Mesenchymal stem cell (in vitro differentiated cells and primary cell): ENCODE measurements at regions not wholly inside any gene's neighbourhood (a gene's known extent, or its start where the extent isn't known, plus 50 kb on each side); places are given as distances from the start of the nearest gene placed in this dataset.

ENCODE experiments used
- DNase-seq: peaks from one replicate; pipeline ENCODE4 v3.0.0-alpha.2; 2013
- H2AFZ ChIP-seq: one replicate; pipeline ENCODE4 v1.6.1; 2013; ENCODE audit warnings: low read depth, mild to moderate bottlenecking, control low read depth, inconsistent platforms, low read length, moderate library complexity
- H2AK5ac ChIP-seq: 2 replicates; pipeline ENCODE4 v1.6.1; 2013; ENCODE audit warnings: low read length, moderate library complexity, mild to moderate bottlenecking, inconsistent platforms; ENCODE audit not compliant: severe bottlenecking
- H2BK120ac ChIP-seq: one replicate; pipeline ENCODE4 v1.6.1; 2013; ENCODE audit warnings: low read depth, mild to moderate bottlenecking, inconsistent platforms, low read length, moderate library complexity
- H2BK12ac ChIP-seq, 2 experiments: one replicate each; pipeline ENCODE4 v1.6.1; 2013; ENCODE audit warnings: inconsistent platforms in 2 of 2, low read length in 2 of 2, mild to moderate bottlenecking in 2 of 2, moderate library complexity in 2 of 2, control low read depth in 1 of 2
- H2BK15ac ChIP-seq: one replicate; pipeline ENCODE4 v1.6.1; 2013; ENCODE audit warnings: mild to moderate bottlenecking, low read depth, inconsistent platforms; ENCODE audit not compliant: poor library complexity, severe bottlenecking
- H2BK5ac ChIP-seq: 2 replicates; pipeline ENCODE4 v1.6.1; 2013; ENCODE audit warnings: low read depth, mild to moderate bottlenecking, low read length, control low read depth, inconsistent platforms; ENCODE audit not compliant: poor library complexity, severe bottlenecking
- H3K14ac ChIP-seq, 2 experiments: one replicate each; pipeline ENCODE4 v1.6.1; 2013; ENCODE audit warnings: inconsistent platforms in 2 of 2, low read length in 2 of 2, control low read depth in 1 of 2, mild to moderate bottlenecking in 1 of 2, moderate library complexity in 1 of 2
- H3K18ac ChIP-seq, 2 experiments: one replicate each; pipeline ENCODE4 v1.6.1; 2013; ENCODE audit warnings: inconsistent platforms in 2 of 2, low read length in 2 of 2, control low read depth in 1 of 2, low read depth in 1 of 2, mild to moderate bottlenecking in 1 of 2
- H3K23ac ChIP-seq, 2 experiments: one replicate each; pipeline ENCODE4 v1.6.1; 2013; ENCODE audit warnings: inconsistent platforms in 2 of 2, low read length in 2 of 2, mild to moderate bottlenecking in 2 of 2, moderate library complexity in 2 of 2, control low read depth in 1 of 2
- H3K27ac ChIP-seq: 2 replicates; pipeline ENCODE4 v1.5.1; 2013; ENCODE audit warnings: mild to moderate bottlenecking, moderate library complexity, low read length, control low read depth, inconsistent platforms; ENCODE audit not compliant: poor library complexity, severe bottlenecking
- H3K27me3 ChIP-seq, 2 experiments: 2 replicates each; pipeline versions ENCODE4 v1.6.1 to v1.7.0; 2013; ENCODE audit warnings: low read length in 2 of 2, mild to moderate bottlenecking in 2 of 2, moderate library complexity in 2 of 2, control low read depth in 1 of 2, inconsistent platforms in 1 of 2; ENCODE audit not compliant: control insufficient read depth in 1 of 2, insufficient read depth in 1 of 2
- H3K36me3 ChIP-seq, 2 experiments: 2 replicates each; pipeline versions ENCODE4 v1.6.1 to v1.7.0; 2013; ENCODE audit warnings: low read length in 2 of 2, control low read depth in 1 of 2, inconsistent platforms in 1 of 2, low read depth in 1 of 2, mild to moderate bottlenecking in 1 of 2; ENCODE audit not compliant: insufficient read depth in 2 of 2, control insufficient read depth in 1 of 2
- H3K4ac ChIP-seq, 2 experiments: one replicate each; pipeline ENCODE4 v1.6.1; 2013; ENCODE audit warnings: inconsistent platforms in 2 of 2, low read length in 2 of 2, mild to moderate bottlenecking in 2 of 2, moderate library complexity in 2 of 2, control low read depth in 1 of 2, low read depth in 1 of 2
- H3K4me1 ChIP-seq: 2 replicates; pipeline ENCODE4 v1.6.1; 2013; ENCODE audit warnings: low read depth, low read length, control low read depth; ENCODE audit not compliant: control insufficient read depth, insufficient read depth
- H3K4me2 ChIP-seq: 2 replicates; pipeline ENCODE4 v1.6.1; 2013; ENCODE audit warnings: low read length, mild to moderate bottlenecking, inconsistent platforms; ENCODE audit not compliant: poor library complexity, severe bottlenecking
- H3K4me3 ChIP-seq, 2 experiments: 2 replicates each; pipeline versions ENCODE4 v1.5.1 to v1.7.0; 2013; ENCODE audit warnings: low read length in 2 of 2, mild to moderate bottlenecking in 2 of 2, control low read depth in 1 of 2, low read depth in 1 of 2; ENCODE audit not compliant: insufficient read depth in 1 of 2
- H3K79me1 ChIP-seq: replicated peaks from 2 replicates; pipeline ENCODE4 v1.6.1; 2013; ENCODE audit warnings: mild to moderate bottlenecking, control low read depth, low read length, inconsistent platforms; ENCODE audit not compliant: poor library complexity, severe bottlenecking
- H3K9ac ChIP-seq: 2 replicates; pipeline ENCODE4 v1.7.0; 2013; ENCODE audit warnings: mild to moderate bottlenecking, low read length, moderate library complexity
- H3K9me3 ChIP-seq: 2 replicates; pipeline ENCODE4 v1.7.0; 2013; ENCODE audit warnings: mild to moderate bottlenecking, low read length; ENCODE audit not compliant: control insufficient read depth
- H4K8ac ChIP-seq: one replicate; pipeline ENCODE4 v1.6.1; 2013; ENCODE audit warnings: inconsistent platforms, mild to moderate bottlenecking, low read length, moderate library complexity
- H4K91ac ChIP-seq: one replicate; pipeline ENCODE4 v1.6.1; 2013; ENCODE audit warnings: mild to moderate bottlenecking, low read length, inconsistent platforms
- WGBS: methylation state at CpG from one replicate; pipeline ENCODE4 v1.1.7; 2013; ENCODE audit warnings: mixed read lengths; 5-methylcytosine and 5-hydroxymethylcytosine counted together

DNA sequence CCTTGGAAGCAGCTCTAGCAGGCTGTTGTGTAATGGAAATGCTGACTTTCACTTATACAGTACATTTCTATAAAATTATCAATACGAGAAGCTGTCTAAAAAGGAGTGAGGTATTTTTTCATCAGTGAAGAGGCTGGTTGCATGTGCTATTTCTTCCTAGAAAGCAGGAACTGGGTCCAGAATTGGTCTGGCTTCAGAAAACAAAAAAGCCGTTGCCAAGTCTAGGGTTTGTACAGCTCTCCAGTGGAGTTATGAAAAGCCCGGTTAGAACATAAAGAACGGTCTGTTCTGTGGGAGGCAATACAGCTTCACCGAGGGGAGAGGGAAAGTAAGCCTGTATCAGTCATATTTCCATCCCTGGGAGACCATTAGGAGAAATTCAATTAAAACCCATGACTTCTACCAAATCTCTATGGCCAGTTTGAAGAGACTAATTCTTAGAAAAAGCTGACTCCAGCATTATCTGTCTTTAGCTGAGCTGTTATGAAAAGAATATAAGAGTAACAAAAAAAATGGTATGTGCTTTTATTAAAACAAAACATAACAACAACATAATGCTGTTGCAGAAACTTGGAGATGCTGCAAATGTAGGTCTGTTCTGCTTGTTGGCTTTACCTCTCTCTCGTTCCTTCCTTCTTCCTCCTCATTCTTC is 217.0 kb downstream of the CMPK2 start:
- H3K27me3 ChIP-seq: no peaks in the 10 kb centered on the region
- no peak overlapping the region for H4K8ac ChIP-seq
- no peak overlapping the region for H3K18ac ChIP-seq
- H3K4me2 ChIP-seq: no peak overlapping the region
- H2AK5ac ChIP-seq: no peak overlapping the region
- H2BK15ac ChIP-seq: no peak overlapping the region
- H2BK5ac ChIP-seq: no peak overlapping the region
- no peak overlapping the region for H3K4me3 ChIP-seq
- H3K4me1 ChIP-seq: no peaks in the 10 kb centered on the region
- H4K91ac ChIP-seq: no peak overlapping the region
- 96% methylated on average over 5 of the region's 6 CpGs for WGBS
- H2AFZ ChIP-seq: no peak overlapping the region
- H3K4ac ChIP-seq: no peak overlapping the region
- H3K14ac ChIP-seq: no peak overlapping the region
- H3K9ac ChIP-seq: no peak overlapping the region
- no peak overlapping the region for H3K27ac ChIP-seq
- H3K36me3 ChIP-seq: no peaks in the 10 kb centered on the region
- no peaks in the 10 kb centered on the region for H3K9me3 ChIP-seq
- no peak overlapping the region for H2BK12ac ChIP-seq
- DNase-seq: no peak
- H2BK120ac ChIP-seq: no peak overlapping the region
- H3K23ac ChIP-seq: no peak overlapping the region
- no peaks in the 10 kb centered on the region for H3K79me1 ChIP-seq

DNA sequence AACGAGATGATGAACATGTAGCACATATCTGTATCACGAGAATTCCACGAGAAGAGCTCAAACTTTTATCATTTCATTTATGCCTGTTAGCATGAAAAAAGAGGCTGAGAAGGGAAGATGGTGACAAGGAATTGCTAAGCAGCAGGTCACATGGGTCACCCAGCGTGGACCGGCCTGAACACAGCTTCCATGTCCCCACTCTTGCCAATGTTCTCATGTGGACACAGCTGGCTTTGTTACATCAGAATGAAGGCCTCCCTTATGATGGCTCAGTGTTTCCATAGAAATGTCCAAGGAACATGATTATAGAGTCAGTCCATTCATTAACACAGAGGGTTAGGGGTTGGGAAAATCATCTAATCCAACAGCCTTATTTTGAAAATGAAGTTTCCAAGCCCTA is 215.4 kb downstream of the CMPK2 start:
- H3K4me2 ChIP-seq: no peak overlapping the region
- H2AFZ ChIP-seq: no peak overlapping the region
- no peak overlapping the region for H4K8ac ChIP-seq
- no peak overlapping the region for H3K4me3 ChIP-seq
- no peaks in the 10 kb centered on the region for H3K4me1 ChIP-seq
- no peak overlapping the region for H3K14ac ChIP-seq
- no peak overlapping the region for H2BK5ac ChIP-seq
- H3K23ac ChIP-seq: no peak overlapping the region
- no peaks in the 10 kb centered on the region for H3K79me1 ChIP-seq
- WGBS: 83% methylated on average over 5 of the region's 5 CpGs
- H4K91ac ChIP-seq: no peak overlapping the region
- H3K18ac ChIP-seq: no peak overlapping the region
- H2BK120ac ChIP-seq: no peak overlapping the region
- H2BK12ac ChIP-seq: no peak overlapping the region
- no peaks in the 10 kb centered on the region for H3K27me3 ChIP-seq
- no peak overlapping the region for H2AK5ac ChIP-seq
- no peaks in the 10 kb centered on the region for H3K36me3 ChIP-seq
- H3K9me3 ChIP-seq: no peaks in the 10 kb centered on the region
- no peak overlapping the region for H3K4ac ChIP-seq
- H3K27ac ChIP-seq: no peak overlapping the region
- no peak overlapping the region for H3K9ac ChIP-seq
- H2BK15ac ChIP-seq: no peak overlapping the region
- no peak for DNase-seq

GRCh38 chr2:6652251-6652650 is 213.5 kb downstream of the CMPK2 start:
- Histone ChIP-seq H3K4ac (no peak overlapping the region), H4K91ac (no peak overlapping the region), H3K36me3 (no peaks in the 10 kb centered on the region), H3K79me1 (no peaks in the 10 kb centered on the region), H2AK5ac (no peak overlapping the region), H3K9ac (no peak overlapping the region), H2BK15ac (no peak overlapping the region), H3K4me2 (no peak overlapping the region), H3K4me1 (no peaks in the 10 kb centered on the region), H2BK12ac (no peak overlapping the region), H3K27me3 (peaks cover 3 to 5% of the 10 kb centered on the region in 2 experiments), H3K23ac (no peak overlapping the region), H2AFZ (no peak overlapping the region), H4K8ac (no peak overlapping the region), H3K14ac (no peak overlapping the region), H3K9me3 (no peaks in the 10 kb centered on the region), H2BK5ac (no peak overlapping the region), H3K18ac (no peak overlapping the region), H3K4me3 (no peak overlapping the region), H2BK120ac (no peak overlapping the region), H3K27ac (no peak overlapping the region)
- 72% methylated on average over 2 of the region's 2 CpGs for WGBS
- DNase-seq: no peak

- no peak overlapping the region for H3K4me3 ChIP-seq
- no peak overlapping the region for H3K9ac ChIP-seq
- H3K14ac ChIP-seq: no peak overlapping the region
- H3K4ac ChIP-seq: no peak overlapping the region
- H3K4me2 ChIP-seq: no peak overlapping the region
- no peak overlapping the region for H2AFZ ChIP-seq
- no peak overlapping the region for H2BK15ac ChIP-seq
- H3K79me1 ChIP-seq: no peaks in the 10 kb centered on the region
- H3K36me3 ChIP-seq: no peaks in the 10 kb centered on the region
- no peak overlapping the region for H3K18ac ChIP-seq
- no peak for DNase-seq
- H3K9me3 ChIP-seq: no peaks in the 10 kb centered on the region
- no peak overlapping the region for H3K27ac ChIP-seq
- H2AK5ac ChIP-seq: no peak overlapping the region
- no peak overlapping the region for H4K8ac ChIP-seq
- H2BK120ac ChIP-seq: no peak overlapping the region
- no peaks in the 10 kb centered on the region for H3K4me1 ChIP-seq
- 90% methylated on average over 7 of the region's 7 CpGs for WGBS
- no peak overlapping the region for H2BK5ac ChIP-seq
- H4K91ac ChIP-seq: no peak overlapping the region
- no peak overlapping the region for H3K23ac ChIP-seq
- no peak overlapping the region for H2BK12ac ChIP-seq
- peaks cover 5% of the 10 kb centered on the region in 2 experiments for H3K27me3 ChIP-seq
Observed at GRCh38 chr2:6653281-6653750, 212.4 kb downstream of the CMPK2 start.
